ENCODE measurements at regions not wholly inside any gene's neighbourhood (a gene's known extent, or its start where the extent isn't known, plus 50 kb on each side); places are given as distances from the start of the nearest gene placed in this dataset.

DNA sequence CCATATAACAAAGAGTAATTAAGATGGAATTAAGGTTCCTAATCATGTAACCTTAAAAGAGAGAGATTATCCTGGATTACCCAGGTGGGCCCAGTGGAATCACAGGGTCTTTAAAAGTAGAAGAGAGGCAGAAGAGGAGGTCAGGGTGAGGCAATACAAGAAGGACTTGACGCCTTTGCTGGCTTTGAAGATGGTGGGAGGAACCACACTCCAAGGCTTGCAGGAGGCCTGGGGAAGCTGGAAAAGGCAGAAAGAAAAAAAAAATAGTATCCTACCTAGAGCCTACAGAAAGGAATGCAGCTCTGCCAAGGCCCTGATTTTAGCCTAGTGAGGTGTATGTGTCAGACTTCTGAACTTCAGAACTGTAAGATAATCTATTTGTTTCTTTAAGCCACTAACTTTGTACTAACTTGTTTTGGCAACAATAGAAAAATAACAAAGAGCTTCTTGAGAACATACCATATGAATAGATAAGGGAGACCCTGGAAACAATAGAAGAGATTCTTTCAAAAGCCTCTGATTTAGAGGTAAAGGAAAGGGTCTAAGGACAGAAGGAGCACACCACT, 229.9 kb upstream of the TTC29 start:
- Histone ChIP-seq H3K27me3 (no peaks in the 10 kb centered on the region), H3K4me1 (no peaks in the 10 kb centered on the region; the same call in 1 of the 2 replicates), H3K9me3 (no peaks in the 10 kb centered on the region), H3K36me3 (no peaks in the 10 kb centered on the region), H3K4me3 (ENCODE audit: low read depth, low read length) (no peak overlapping the region)
- TF ChIP-seq, protein P1, sequence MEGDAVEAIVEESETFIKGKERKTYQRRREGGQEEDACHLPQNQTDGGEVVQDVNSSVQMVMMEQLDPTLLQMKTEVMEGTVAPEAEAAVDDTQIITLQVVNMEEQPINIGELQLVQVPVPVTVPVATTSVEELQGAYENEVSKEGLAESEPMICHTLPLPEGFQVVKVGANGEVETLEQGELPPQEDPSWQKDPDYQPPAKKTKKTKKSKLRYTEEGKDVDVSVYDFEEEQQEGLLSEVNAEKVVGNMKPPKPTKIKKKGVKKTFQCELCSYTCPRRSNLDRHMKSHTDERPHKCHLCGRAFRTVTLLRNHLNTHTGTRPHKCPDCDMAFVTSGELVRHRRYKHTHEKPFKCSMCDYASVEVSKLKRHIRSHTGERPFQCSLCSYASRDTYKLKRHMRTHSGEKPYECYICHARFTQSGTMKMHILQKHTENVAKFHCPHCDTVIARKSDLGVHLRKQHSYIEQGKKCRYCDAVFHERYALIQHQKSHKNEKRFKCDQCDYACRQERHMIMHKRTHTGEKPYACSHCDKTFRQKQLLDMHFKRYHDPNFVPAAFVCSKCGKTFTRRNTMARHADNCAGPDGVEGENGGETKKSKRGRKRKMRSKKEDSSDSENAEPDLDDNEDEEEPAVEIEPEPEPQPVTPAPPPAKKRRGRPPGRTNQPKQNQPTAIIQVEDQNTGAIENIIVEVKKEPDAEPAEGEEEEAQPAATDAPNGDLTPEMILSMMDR (IDR thresholded peaks at IDR 0.05; ENCODE audit: low read depth, low read length) = no peak
- DNase-seq = no peak

DNA sequence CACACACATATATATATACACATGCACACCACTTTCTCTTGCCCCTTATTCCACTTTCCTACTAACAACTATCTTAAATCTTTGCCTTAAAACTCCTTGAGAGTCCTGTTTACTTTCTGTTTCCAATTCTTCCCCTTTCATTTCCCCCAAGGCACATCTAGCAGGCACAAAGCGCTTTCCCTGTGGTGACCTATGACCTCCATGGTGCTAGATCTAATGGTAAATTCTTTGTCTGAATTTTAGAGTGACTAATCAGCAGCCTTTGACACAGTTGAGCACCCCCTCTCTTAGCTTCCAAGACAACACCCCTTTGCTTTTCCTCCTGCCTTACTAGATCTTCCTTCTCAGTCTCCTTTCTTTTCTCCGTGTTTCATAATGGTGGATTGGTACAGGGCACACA, 236.4 kb upstream of the TTC29 start:
- TF ChIP-seq, protein P1 (IDR thresholded peaks at IDR 0.05; ENCODE audit: low read depth, low read length) = no peak
- H3K36me3 ChIP-seq = no peaks in the 10 kb centered on the region
- no peaks in the 10 kb centered on the region for H3K4me1 ChIP-seq
- H3K27me3 ChIP-seq = no peaks in the 10 kb centered on the region
- DNase-seq = no peak
- H3K4me3 ChIP-seq (ENCODE audit: low read depth, low read length) = no peak overlapping the region
- no peaks in the 10 kb centered on the region for H3K9me3 ChIP-seq

DNA sequence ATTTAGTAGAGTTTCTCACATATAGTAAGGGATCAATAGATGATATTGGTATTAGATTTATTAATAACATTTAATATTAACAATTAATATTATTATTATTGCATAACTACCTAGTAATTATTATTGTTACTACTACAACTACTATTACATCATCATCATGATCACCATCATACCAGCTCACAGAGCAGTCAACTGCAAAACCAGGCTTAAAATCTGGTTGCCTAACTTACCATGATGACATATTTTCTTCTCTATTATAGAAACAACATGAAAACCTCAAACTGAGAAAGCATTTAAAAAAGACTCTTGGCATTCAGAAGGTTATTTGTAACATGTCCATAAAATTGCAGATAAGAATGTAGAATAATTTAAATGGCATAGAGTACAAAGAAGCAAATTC, 247.0 kb upstream of the TTC29 start:
- TF ChIP-seq, protein P1 (IDR thresholded peaks at IDR 0.05; ENCODE audit: low read depth, low read length) = no peak
- Histone ChIP-seq H3K4me3 (ENCODE audit: low read depth, low read length) (no peak overlapping the region), H3K27me3 (no peaks in the 10 kb centered on the region), H3K4me1 (no peaks in the 10 kb centered on the region), H3K9me3 (no peaks in the 10 kb centered on the region), H3K36me3 (no peaks in the 10 kb centered on the region)
- no peak for DNase-seq

DNA sequence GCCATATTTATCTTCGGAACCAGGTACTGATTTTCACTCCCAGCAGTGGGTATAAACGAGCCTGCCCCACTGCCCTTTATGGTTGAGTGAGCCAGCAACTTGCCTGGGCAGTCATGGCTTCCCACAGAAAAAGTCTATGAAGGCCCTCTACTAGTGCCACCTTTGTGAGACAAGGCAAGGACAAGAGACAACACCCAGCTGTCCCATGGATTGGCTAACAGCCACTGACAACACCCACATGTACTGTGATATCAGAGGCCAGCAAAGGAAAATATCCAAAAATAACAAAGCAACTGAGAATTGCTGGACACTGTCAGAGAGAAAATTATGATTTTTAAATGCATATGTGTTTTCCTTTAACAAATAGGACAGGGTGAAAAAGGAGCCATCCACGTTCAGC, 248.4 kb upstream of the TTC29 start:
- no peak overlapping the region for H3K4me3 ChIP-seq (ENCODE audit: low read depth, low read length)
- no peaks in the 10 kb centered on the region for H3K4me1 ChIP-seq
- TF ChIP-seq, protein P1 (IDR thresholded peaks at IDR 0.05; ENCODE audit: low read depth, low read length) = no peak
- H3K36me3 ChIP-seq = no peaks in the 10 kb centered on the region
- H3K9me3 ChIP-seq = no peaks in the 10 kb centered on the region
- DNase-seq = no peak
- no peaks in the 10 kb centered on the region for H3K27me3 ChIP-seq

DNA sequence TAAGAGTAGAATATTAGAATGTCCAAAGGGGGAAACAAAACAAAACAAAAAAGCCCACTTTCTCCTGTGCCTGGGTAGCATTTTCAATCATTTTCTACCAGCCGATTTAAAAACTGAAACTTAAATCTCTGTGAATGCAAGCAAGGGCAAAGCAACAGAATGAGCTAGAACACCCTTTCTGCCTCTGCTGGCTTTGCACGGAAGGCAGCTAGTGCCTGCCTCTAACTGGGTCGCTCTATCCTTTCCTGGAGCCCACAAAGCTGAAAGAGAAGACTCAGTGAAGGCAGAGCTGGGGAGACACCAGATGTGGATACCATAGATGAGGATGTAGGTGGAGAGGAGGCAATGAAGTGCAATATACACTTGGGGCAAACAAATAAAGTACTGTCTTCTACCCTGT, 248.9 kb upstream of the TTC29 start:
- Histone ChIP-seq H3K27me3 (no peaks in the 10 kb centered on the region), H3K36me3 (no peaks in the 10 kb centered on the region), H3K9me3 (no peaks in the 10 kb centered on the region), H3K4me3 (ENCODE audit: low read depth, low read length) (no peak overlapping the region), H3K4me1 (no peaks in the 10 kb centered on the region)
- no peak for DNase-seq
- TF ChIP-seq, protein P1 (IDR thresholded peaks at IDR 0.05; ENCODE audit: low read depth, low read length) = no peak

DNA sequence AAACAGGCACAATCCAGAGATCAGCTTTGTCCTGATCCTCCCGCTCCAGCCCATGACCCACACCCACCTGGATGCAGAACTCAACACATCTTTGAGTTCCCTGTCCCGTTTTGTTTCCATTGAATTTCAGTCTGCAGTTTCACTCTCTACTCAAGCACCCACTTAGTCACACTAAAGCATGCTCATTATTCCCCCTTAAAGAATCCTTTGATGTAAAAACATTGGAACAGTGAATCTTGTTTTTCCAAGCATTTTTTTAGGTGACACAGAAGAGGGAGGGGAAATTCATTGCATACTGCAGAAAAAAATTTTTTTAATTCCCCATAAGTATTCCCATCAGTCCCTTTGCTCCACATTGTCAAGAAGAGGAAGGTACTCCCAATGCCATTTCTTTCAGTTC, 249.7 kb upstream of the TTC29 start:
- TF ChIP-seq, protein P1 (IDR thresholded peaks at IDR 0.05; ENCODE audit: low read depth, low read length) = no peak

More for the DNA sequence above, 249.7 kb upstream of the TTC29 start:
- H3K9me3 ChIP-seq = no peaks in the 10 kb centered on the region
- no peaks in the 10 kb centered on the region for H3K27me3 ChIP-seq
- H3K36me3 ChIP-seq = no peaks in the 10 kb centered on the region
- H3K4me3 ChIP-seq (ENCODE audit: low read depth, low read length) = no peak overlapping the region
- no peaks in the 10 kb centered on the region for H3K4me1 ChIP-seq
- no peak for DNase-seq

Data from BE2C (cell line).